ENCODE measurements at regions not wholly inside any gene's neighbourhood (a gene's known extent, or its start where the extent isn't known, plus 50 kb on each side); places are given as distances from the start of the nearest gene placed in this dataset.

GRCh38 chr5:105413406-105413990 lies 1850.9 kb upstream of the NUDT12 start:
- WGBS, result 86% methylated on average over 9 of the region's 9 CpGs
- H3K4me3 ChIP-seq (ENCODE audit: low read depth in 1 of 3, low read length in 3 of 3), result no peak overlapping the region
- TF ChIP-seq HNF4A (conservative IDR thresholded peaks at IDR 0.05), result no peak
- no peak for TF ChIP-seq ATF3 (IDR thresholded peaks at IDR 0.05)
- no peak for TF ChIP-seq FOXA2 (IDR thresholded peaks at IDR 0.05)
- no peak for TF ChIP-seq NR2F2 (IDR thresholded peaks at IDR 0.05)
- TF ChIP-seq FOXA1 (IDR thresholded peaks at IDR 0.05), result no peak
- TF ChIP-seq MAX (IDR thresholded peaks at IDR 0.05), result no peak
- TF ChIP-seq HNF4G (IDR thresholded peaks at IDR 0.05), result no peak
- no peak for TF ChIP-seq GABPA (IDR thresholded peaks at IDR 0.05 in 1 of 2, conservative IDR thresholded peaks at IDR 0.05 in 1 of 2)
- no peak for TF ChIP-seq EGR1 (IDR thresholded peaks at IDR 0.05; ENCODE audit: low read depth in 2 of 2)
- no peak for TF ChIP-seq CTCF (IDR thresholded peaks at IDR 0.05; ENCODE audit: low read depth, low read length, missing input control)
- no peak for TF ChIP-seq REST (IDR thresholded peaks at IDR 0.05)
- TF ChIP-seq YY1 (IDR thresholded peaks at IDR 0.05), result no peak
- no peak for TF ChIP-seq RXRA (IDR thresholded peaks at IDR 0.05)
- TF ChIP-seq RAD21 (IDR thresholded peaks at IDR 0.05), result no peak
- TF ChIP-seq SP1 (IDR thresholded peaks at IDR 0.05), result no peak

GRCh38 chr5:105409695-105410094 lies 1847.1 kb upstream of the NUDT12 start:
- no peak for TF ChIP-seq MAX (IDR thresholded peaks at IDR 0.05)
- TF ChIP-seq JUND (IDR thresholded peaks at IDR 0.05), result no peak
- no peak for TF ChIP-seq TAF1 (conservative IDR thresholded peaks at IDR 0.05)
- TF ChIP-seq HNF4A (conservative IDR thresholded peaks at IDR 0.05), result no peak
- no peak for TF ChIP-seq RAD21 (IDR thresholded peaks at IDR 0.05)
- no peak for TF ChIP-seq CTCF (IDR thresholded peaks at IDR 0.05; ENCODE audit: low read depth, low read length, missing input control)
- TF ChIP-seq EGR1 (IDR thresholded peaks at IDR 0.05; ENCODE audit: low read depth in 2 of 2), result no peak
- TF ChIP-seq NR2F2 (IDR thresholded peaks at IDR 0.05), result no peak
- TF ChIP-seq SP1 (IDR thresholded peaks at IDR 0.05), result no peak
- TF ChIP-seq RXRA (IDR thresholded peaks at IDR 0.05), result no peak
- TF ChIP-seq GABPA (IDR thresholded peaks at IDR 0.05 in 1 of 2, conservative IDR thresholded peaks at IDR 0.05 in 1 of 2), result no peak
- TF ChIP-seq REST (IDR thresholded peaks at IDR 0.05), result no peak
- TF ChIP-seq FOXA1 (IDR thresholded peaks at IDR 0.05), result no peak
- no peak for TF ChIP-seq YY1 (IDR thresholded peaks at IDR 0.05)
- no peak for TF ChIP-seq HNF4G (IDR thresholded peaks at IDR 0.05)
- TF ChIP-seq FOXA2 (IDR thresholded peaks at IDR 0.05), result no peak
- TF ChIP-seq ATF3 (IDR thresholded peaks at IDR 0.05), result no peak
- H3K9me3 ChIP-seq (ENCODE audit: control insufficient read depth in 4 of 4, low read length in 3 of 4), result peaks cover 0 to 3% (median 0%) of the 10 kb centered on the region in 4 donors
- H3K27ac ChIP-seq (ENCODE audit: low read depth in 1 of 2, low read length in 2 of 2), result no peak overlapping the region
- 81% methylated on average over 1 of the region's 1 CpG for WGBS
- no peak for DNase-seq (ENCODE audit: low spot score)
- H3K4me3 ChIP-seq (ENCODE audit: low read depth in 1 of 3, low read length in 3 of 3), result no peak overlapping the region
- H3K4me1 ChIP-seq (ENCODE audit: control insufficient read depth in 4 of 4, insufficient read depth in 4 of 4, low read length in 3 of 4), result no peaks in the 10 kb centered on the region
- no peak overlapping the region for H3K9ac ChIP-seq (ENCODE audit: low read depth in 1 of 2, low read length in 2 of 2)
- H3K36me3 ChIP-seq (ENCODE audit: control insufficient read depth in 4 of 4, insufficient read depth in 3 of 4, low read depth in 1 of 4, low read length in 3 of 4), result no peaks in the 10 kb centered on the region
- H3K27me3 ChIP-seq (ENCODE audit: control insufficient read depth in 4 of 4, insufficient read depth in 4 of 4, low read length in 3 of 4), result no peaks in the 10 kb centered on the region

More at GRCh38 chr5:105413406-105413990, 1850.9 kb upstream of the NUDT12 start:
- H3K27ac ChIP-seq (ENCODE audit: low read depth in 1 of 2, low read length in 2 of 2), result no peak overlapping the region
- H3K9me3 ChIP-seq (ENCODE audit: control insufficient read depth in 4 of 4, low read length in 3 of 4), result peaks cover 0 to 3% (median 0%) of the 10 kb centered on the region in 4 donors
- no peaks in the 10 kb centered on the region for H3K36me3 ChIP-seq (ENCODE audit: control insufficient read depth in 4 of 4, insufficient read depth in 3 of 4, low read depth in 1 of 4, low read length in 3 of 4)
- H3K27me3 ChIP-seq (ENCODE audit: control insufficient read depth in 4 of 4, insufficient read depth in 4 of 4, low read length in 3 of 4), result no peaks in the 10 kb centered on the region
- no peaks in the 10 kb centered on the region for H3K4me1 ChIP-seq (ENCODE audit: control insufficient read depth in 4 of 4, insufficient read depth in 4 of 4, low read length in 3 of 4)
- DNase-seq (ENCODE audit: low spot score), result no peak
- no peak overlapping the region for H3K9ac ChIP-seq (ENCODE audit: low read depth in 1 of 2, low read length in 2 of 2)

Measured in liver (tissue), 8 donors.